Stimulated activated CD8-positive, alpha-beta memory T cell treated with anti-CD3 and anti-CD28 coated beads, Interleukin-15, amount 100 ng/mL, for 4 hours (primary cell): ENCODE measurements at regions not wholly inside any gene's neighbourhood (a gene's known extent, or its start where the extent isn't known, plus 50 kb on each side); places are given as distances from the start of the nearest gene placed in this dataset.
"Not testable (repeated sequence)": the region's sequence is repeated elsewhere in the genome, so short reads cannot be mapped to it uniquely, and the experiment has no call there.

ENCODE experiments used
- DNase-seq, 2 donors: peaks; one replicate each; pipeline ENCODE4 v3.0.0-alpha.2; 2020; ENCODE audit warnings: low read depth in 2 of 2

GRCh38 chr2:84373391-84373790 is 85.7 kb downstream of the SUCLG1 start:
- no peak for DNase-seq

- no peak for DNase-seq
These were observed 96.5 kb downstream of the SUCLG1 start for GRCh38 chr2:84362541-84362940.

- no peak for DNase-seq
These were observed 121.0 kb downstream of the SUCLG1 start for GRCh38 chr2:84338069-84338468.

GRCh38 chr2:84327645-84328249 is 131.3 kb downstream of the SUCLG1 start:
- DNase-seq, result no peak

GRCh38 chr2:84326831-84327432 is 132.1 kb downstream of the SUCLG1 start:
- no peak for DNase-seq

- no peak for DNase-seq
These were observed 135.2 kb downstream of the SUCLG1 start for GRCh38 chr2:84323890-84324289.

GRCh38 chr2:84320940-84321339 is 138.1 kb downstream of the SUCLG1 start:
- no peak for DNase-seq

- no peak for DNase-seq
These were observed 139.5 kb downstream of the SUCLG1 start for GRCh38 chr2:84319581-84319980.

- no peak for DNase-seq
These were observed 141.9 kb downstream of the SUCLG1 start for GRCh38 chr2:84317135-84317534.

- peak; percentile 14 to 43 for DNase-seq
These were observed 144.2 kb downstream of the SUCLG1 start for GRCh38 chr2:84314901-84315330.

- DNase-seq, result no peak
These were observed 144.8 kb downstream of the SUCLG1 start for GRCh38 chr2:84314250-84314649.

GRCh38 chr2:84309281-84309680 is 149.8 kb downstream of the SUCLG1 start:
- no peak for DNase-seq

GRCh38 chr2:84306361-84306760 is 152.7 kb downstream of the SUCLG1 start:
- DNase-seq, result no peak

GRCh38 chr2:84302513-84303412 is 156.3 kb downstream of the SUCLG1 start:
- peak in 1 of 2 donors; percentile 5 for DNase-seq

GRCh38 chr2:84301717-84302116 is 157.4 kb downstream of the SUCLG1 start:
- DNase-seq, result no peak

GRCh38 chr2:84300696-84301029 is 158.4 kb downstream of the SUCLG1 start:
- DNase-seq, result no peak

GRCh38 chr2:84300001-84300695 is 158.9 kb downstream of the SUCLG1 start:
- DNase-seq, result not testable (repeated sequence)

- DNase-seq, result no peak
These were observed 159.8 kb downstream of the SUCLG1 start for GRCh38 chr2:84299211-84299775.

- no peak for DNase-seq
These were observed 161.9 kb downstream of the SUCLG1 start for GRCh38 chr2:84297155-84297554.

- no peak for DNase-seq
These were observed 165.2 kb downstream of the SUCLG1 start for GRCh38 chr2:84293791-84294380.

GRCh38 chr2:84292545-84292944 is 166.5 kb downstream of the SUCLG1 start:
- no peak for DNase-seq

- no peak for DNase-seq
These were observed 168.5 kb downstream of the SUCLG1 start for GRCh38 chr2:84290537-84290936.
